ENCODE measurements at regions not wholly inside any gene's neighbourhood (a gene's known extent, or its start where the extent isn't known, plus 50 kb on each side); places are given as distances from the start of the nearest gene placed in this dataset.

DNA sequence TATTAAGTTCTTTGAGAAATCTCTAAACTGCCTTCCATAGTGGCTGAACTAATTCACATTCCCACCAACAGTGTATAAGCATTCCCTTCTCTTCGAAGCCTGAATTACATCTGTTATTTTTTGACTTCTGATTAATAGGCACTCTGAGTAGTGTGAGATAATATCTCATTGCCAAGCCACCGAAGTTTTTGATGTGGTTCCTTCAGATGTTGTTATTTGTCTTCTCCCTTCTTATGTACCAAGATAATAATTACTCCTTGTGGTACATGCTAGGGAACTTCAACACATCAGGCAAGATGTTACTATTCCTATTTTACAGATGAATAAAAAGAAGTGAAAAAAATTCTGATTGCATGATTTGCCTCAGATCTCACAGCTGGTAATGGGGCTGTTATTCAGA is 70.9 kb downstream of the KCTD12 start (continued):
- TF ChIP-seq RAD21 (IDR thresholded peaks at IDR 0.05 in 1 of 2, conservative IDR thresholded peaks at IDR 0.05 in 1 of 2; ENCODE audit: low read depth in 2 of 2, low read length in 2 of 2) (no peak), BRCA1 (IDR thresholded peaks at IDR 0.05; ENCODE audit: low read depth, low read length) (no peak), GTF2F1 (IDR thresholded peaks at IDR 0.05; ENCODE audit: borderline replicate concordance, low read depth, low read length) (no peak)

Measured in H1 (cell line).